ENCODE measurements at regions not wholly inside any gene's neighbourhood (a gene's known extent, or its start where the extent isn't known, plus 50 kb on each side); places are given as distances from the start of the nearest gene placed in this dataset.

GRCh38 chr20:63112491-63113219, 103.3 kb downstream of the YTHDF1 start:
- no peak for TF ChIP-seq CTCF (conservative IDR thresholded peaks at IDR 0.05 in 1 of 2, IDR thresholded peaks at IDR 0.05 in 1 of 2; ENCODE audit: extremely low read depth in 1 of 2, insufficient read depth in 1 of 2, low read depth in 1 of 2, low read length in 2 of 2)
- TF ChIP-seq EZH2 (IDR thresholded peaks at IDR 0.05; ENCODE audit: borderline replicate concordance, low read length), result no peak
